ENCODE measurements at regions not wholly inside any gene's neighbourhood (a gene's known extent, or its start where the extent isn't known, plus 50 kb on each side); places are given as distances from the start of the nearest gene placed in this dataset.

DNA sequence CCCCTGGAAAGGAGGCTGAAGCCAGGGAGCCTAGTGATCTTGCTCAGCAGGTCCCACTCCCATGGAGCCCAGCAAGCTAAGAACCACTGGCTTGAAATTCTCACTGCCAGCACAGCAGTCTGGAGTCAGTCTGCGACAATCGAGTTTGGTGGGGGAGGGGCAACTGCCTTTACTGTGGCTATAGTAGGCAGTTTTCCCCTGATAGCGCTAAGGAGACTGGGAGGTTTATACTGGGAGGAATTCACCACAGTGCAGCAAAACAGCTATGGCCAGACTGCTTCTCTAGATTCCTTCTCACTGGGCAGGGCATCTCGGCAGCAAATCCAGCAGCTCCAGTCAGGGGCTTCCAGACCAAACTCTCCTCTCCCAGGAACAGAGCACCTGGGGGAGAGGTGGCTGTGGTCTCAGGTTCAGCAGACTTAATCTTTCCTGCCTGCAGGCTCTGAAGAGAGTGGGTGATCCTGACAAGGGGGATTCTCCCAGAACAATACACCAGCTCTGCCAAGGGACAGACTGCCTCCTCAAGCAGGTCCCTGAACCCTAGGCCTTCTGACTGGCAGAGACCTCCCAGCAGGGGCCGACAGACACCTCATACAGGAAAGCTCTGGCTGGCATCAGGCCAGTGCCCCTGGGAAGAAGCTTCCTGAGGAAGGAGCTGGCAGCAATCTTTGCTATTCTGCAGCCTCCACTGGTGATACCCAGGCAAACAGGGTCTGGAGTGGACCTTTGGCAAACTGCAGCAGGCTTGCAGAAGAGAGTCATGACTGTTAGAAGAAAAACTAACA is 548.5 kb upstream of the NEGR1 start:
- no peak for DNase-seq (ENCODE audit: low read depth)
- H3K4me3 ChIP-seq (ENCODE audit: low read depth, low read length): no peak overlapping the region
- TF ChIP-seq, protein P1, sequence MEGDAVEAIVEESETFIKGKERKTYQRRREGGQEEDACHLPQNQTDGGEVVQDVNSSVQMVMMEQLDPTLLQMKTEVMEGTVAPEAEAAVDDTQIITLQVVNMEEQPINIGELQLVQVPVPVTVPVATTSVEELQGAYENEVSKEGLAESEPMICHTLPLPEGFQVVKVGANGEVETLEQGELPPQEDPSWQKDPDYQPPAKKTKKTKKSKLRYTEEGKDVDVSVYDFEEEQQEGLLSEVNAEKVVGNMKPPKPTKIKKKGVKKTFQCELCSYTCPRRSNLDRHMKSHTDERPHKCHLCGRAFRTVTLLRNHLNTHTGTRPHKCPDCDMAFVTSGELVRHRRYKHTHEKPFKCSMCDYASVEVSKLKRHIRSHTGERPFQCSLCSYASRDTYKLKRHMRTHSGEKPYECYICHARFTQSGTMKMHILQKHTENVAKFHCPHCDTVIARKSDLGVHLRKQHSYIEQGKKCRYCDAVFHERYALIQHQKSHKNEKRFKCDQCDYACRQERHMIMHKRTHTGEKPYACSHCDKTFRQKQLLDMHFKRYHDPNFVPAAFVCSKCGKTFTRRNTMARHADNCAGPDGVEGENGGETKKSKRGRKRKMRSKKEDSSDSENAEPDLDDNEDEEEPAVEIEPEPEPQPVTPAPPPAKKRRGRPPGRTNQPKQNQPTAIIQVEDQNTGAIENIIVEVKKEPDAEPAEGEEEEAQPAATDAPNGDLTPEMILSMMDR (IDR thresholded peaks at IDR 0.05; ENCODE audit: low read depth, low read length, missing control alignments): no peak

DNA sequence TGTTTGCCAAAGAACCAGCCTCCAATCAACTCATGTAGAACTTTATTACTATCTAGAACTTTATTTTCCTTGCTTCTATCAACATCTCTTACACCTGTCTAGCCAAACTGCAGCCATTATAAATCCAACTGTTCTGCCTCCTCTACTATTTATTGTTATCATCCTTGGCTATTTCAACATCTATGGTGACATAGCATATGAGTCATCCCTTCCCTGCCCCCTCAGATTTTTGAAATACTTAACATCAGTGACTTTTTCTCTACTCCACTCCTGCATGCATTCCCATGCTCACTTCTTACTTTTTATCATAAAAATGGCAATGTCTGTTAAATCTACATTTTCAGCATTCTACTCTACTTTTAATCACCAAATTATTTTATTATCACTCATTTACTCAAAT is 544.9 kb upstream of the NEGR1 start:
- TF ChIP-seq, protein P1 (IDR thresholded peaks at IDR 0.05; ENCODE audit: low read depth, low read length, missing control alignments): no peak
- no peak for DNase-seq (ENCODE audit: low read depth)
- H3K4me3 ChIP-seq (ENCODE audit: low read depth, low read length): no peak overlapping the region

DNA sequence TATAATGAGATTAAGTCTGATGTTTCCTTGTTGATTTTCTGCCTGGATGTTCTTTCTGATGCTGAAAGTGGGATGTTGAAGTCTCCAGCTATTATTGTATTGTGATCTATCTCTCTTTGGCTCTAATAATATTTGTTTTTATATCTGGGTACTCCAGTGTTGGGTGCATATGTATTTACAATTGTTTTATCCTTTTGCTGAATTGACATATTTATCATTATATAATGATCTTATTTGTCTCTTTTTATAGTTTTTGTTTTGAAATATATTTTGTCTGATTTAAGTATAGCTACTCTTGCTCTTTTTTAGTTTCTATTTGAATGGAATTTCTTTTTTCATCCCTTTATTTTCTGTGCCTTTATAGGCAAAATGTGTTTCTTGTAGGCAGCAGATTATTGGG is 522.2 kb upstream of the NEGR1 start:
- TF ChIP-seq, protein P1 (IDR thresholded peaks at IDR 0.05; ENCODE audit: low read depth, low read length, missing control alignments): no peak
- no peak overlapping the region for H3K4me3 ChIP-seq (ENCODE audit: low read depth, low read length)
- DNase-seq (ENCODE audit: low read depth): no peak

DNA sequence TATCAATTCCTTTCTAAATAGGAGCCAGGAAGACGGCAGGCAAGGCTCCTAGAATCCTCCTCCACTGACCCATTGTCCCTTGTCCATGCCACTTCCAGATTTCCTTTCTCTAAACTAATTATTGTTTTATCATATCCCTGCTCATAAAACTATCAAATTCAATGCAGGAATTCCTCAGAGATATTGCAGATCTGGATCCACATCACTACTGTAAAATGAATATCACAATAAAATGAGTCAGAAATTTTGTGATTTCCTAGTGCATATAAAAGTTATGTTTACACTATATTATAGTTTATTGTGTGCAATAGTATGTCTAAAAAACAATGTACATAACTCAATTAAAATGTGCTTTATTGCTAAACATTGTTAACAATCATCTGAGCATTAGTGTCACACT is 498.7 kb upstream of the NEGR1 start:
- H3K4me3 ChIP-seq (ENCODE audit: low read depth, low read length): no peak overlapping the region
- no peak for DNase-seq (ENCODE audit: low read depth)
- TF ChIP-seq, protein P1 (IDR thresholded peaks at IDR 0.05; ENCODE audit: low read depth, low read length, missing control alignments): no peak

DNA sequence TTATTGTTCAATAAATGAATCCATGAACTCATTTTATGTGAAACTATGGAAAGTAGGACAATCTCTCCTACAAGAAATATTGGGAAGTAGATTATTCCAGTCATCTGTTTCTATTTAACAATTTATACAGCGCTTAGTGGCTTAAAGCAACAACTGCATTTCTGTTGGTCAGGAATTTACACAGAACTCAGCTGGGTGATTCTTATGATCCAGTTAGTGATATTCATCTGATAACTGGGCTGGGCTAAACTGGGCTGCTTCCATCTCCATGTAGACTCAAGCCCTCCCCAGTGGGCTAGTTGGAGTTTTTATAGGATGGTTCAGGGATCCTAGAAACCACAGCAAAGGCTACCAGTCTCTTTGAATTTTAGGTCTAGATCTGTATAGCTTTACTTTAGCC is 497.9 kb upstream of the NEGR1 start:
- TF ChIP-seq, protein P1 (IDR thresholded peaks at IDR 0.05; ENCODE audit: low read depth, low read length, missing control alignments): no peak
- no peak overlapping the region for H3K4me3 ChIP-seq (ENCODE audit: low read depth, low read length)
- no peak for DNase-seq (ENCODE audit: low read depth)

DNA sequence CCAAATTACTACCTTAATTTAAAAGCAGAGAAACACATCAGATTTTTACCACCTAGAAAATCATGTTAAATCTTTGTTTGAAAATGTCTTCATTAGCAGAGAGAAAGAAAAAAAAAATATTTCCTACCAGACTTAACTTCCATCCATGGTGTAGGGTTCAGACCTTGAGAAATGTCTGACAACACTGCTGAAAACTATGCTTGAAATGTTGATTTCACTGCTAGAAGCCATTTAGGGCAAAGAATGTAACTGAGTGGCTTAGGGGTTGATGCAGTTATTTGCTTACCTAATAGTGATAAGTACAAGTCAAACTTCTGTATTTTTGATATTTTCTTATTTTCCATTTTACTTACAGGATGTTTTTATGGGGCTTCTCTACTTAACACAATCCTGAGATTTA is 495.6 kb upstream of the NEGR1 start:
- TF ChIP-seq, protein P1 (IDR thresholded peaks at IDR 0.05; ENCODE audit: low read depth, low read length, missing control alignments): no peak

DNA sequence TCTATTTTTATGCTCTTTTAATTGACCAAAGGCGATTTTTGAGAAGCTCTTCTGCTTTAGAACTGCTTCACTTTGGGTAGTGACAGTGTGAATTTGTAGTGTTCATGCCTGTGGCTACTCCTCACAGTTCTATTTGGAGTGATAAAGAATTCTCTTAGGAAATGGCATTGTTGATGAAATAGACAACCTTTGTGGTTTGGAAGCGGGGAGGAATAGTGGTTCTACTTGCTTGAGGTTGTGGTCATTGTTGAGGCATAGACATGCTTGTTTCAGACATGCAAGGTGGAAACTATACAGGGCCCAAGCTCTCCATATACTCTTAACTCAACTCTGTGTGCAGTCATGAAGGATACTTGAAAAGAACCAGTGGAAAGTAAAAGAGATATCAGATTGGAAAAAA is 481.1 kb upstream of the NEGR1 start:
- DNase-seq (ENCODE audit: low read depth): no peak
- no peak overlapping the region for H3K4me3 ChIP-seq (ENCODE audit: low read depth, low read length)
- TF ChIP-seq, protein P1 (IDR thresholded peaks at IDR 0.05; ENCODE audit: low read depth, low read length, missing control alignments): no peak

More for the DNA sequence above, 495.6 kb upstream of the NEGR1 start:
- DNase-seq (ENCODE audit: low read depth): no peak
- H3K4me3 ChIP-seq (ENCODE audit: low read depth, low read length): no peak overlapping the region

Measured in GM12864 (cell line).